GM20000 (cell line): ENCODE measurements at regions not wholly inside any gene's neighbourhood (a gene's known extent, or its start where the extent isn't known, plus 50 kb on each side); places are given as distances from the start of the nearest gene placed in this dataset.

ENCODE experiments used
- DNase-seq: peaks from one replicate; pipeline ENCODE4 v3.0.0; 2012; ENCODE audit warnings: low spot score
- CTCF ChIP-seq: IDR thresholded peaks from 2 replicates; pipeline ENCODE4 v1.5.1; 2012; ENCODE audit warnings: mild to moderate bottlenecking, control low read depth; ENCODE audit errors: extremely low read depth, missing control alignments

DNA sequence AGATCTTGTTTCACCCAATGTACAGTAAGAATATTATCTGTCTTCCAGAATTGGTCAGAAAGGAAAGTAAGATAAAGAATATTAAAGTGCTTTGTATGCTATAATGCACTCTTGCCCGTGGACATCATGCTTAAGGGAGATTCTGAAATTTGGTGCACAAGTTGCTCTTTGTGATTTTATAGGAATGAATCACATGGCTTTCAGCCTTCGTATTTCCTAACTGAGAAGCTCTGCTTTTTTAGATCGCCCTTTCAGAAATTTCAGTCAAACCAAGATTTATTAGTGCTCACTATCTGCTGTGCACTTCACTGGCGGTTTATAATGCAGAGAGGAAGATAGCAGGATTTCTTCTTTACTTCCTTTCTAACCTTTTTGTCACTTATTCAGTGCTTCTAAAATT, 1248.5 kb upstream of the LRRN3 start:
- no peak for TF ChIP-seq CTCF
- no peak for DNase-seq

DNA sequence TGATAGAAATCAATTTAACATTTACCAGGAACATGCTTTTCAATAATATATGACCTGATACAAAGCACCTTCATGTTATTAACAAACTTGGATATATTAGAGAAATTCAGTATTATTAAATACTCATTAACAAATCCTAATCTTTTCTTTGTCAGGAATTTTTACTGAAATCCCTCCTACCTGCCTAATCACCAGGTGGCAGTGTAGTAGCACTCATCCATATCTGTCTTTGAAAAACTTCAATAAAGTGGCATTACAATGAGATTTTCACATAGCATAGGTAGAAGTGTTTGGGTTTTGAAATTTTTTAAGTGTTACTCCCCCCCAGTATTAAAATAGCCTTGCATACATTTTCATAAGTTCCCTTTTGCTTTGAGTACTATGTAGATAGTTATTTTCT, 1246.6 kb upstream of the LRRN3 start:
- TF ChIP-seq CTCF = no peak

GRCh38 chr7:109864230-109864629, 1226.7 kb upstream of the LRRN3 start:
- DNase-seq = no peak
- TF ChIP-seq CTCF = no peak

More for the DNA sequence above, 1246.6 kb upstream of the LRRN3 start:
- peak; percentile 1 for DNase-seq

- DNase-seq = no peak
- TF ChIP-seq CTCF = no peak
Observed at GRCh38 chr7:109868215-109868860, 1222.6 kb upstream of the LRRN3 start.

DNA sequence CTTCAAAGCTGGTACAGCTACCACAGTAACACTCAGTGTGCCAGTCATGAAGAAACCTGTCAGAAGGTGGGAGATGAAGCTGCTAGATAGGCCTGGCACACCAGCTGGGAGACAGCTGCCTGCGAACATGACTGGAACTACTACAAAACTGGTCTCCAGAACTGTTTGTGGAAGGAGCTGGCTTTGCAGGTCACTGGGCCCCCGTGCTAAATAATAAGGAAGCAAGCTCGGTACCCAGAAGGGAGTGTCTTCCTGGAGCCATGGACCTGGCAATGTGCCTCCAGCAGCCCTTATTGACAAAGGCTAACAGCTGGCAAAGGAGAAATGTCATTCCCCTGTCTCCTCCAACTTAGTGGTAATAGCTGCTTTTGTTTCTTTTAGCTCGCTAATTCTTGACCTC, 1217.6 kb upstream of the LRRN3 start:
- DNase-seq = no peak
- TF ChIP-seq CTCF = no peak

- TF ChIP-seq CTCF = no peak
- DNase-seq = no peak
Observed at GRCh38 chr7:109879287-109879828, 1211.6 kb upstream of the LRRN3 start.

- TF ChIP-seq CTCF = no peak
- no peak for DNase-seq
Observed at GRCh38 chr7:109890622-109891021, 1200.3 kb upstream of the LRRN3 start.
